HepG2 (cell line): ENCODE measurements at regions not wholly inside any gene's neighbourhood (a gene's known extent, or its start where the extent isn't known, plus 50 kb on each side); places are given as distances from the start of the nearest gene placed in this dataset.
A peak's percentile ranks its signal among the peaks of the same experiment; 100 is the strongest.

Experiments used
- ATAC-seq: fragments of 200-7000 bp; cut with Tn5 transposase; 3 replicates; pipeline ENCODE4 v1.9.1; 2020; ENCODE audit warnings: mild to moderate bottlenecking, moderate library complexity
- BruUV-seq: library from RNA; stranded (reverse); fragments of 400-500 nt; replicated peaks from 2 replicates; lab custom pipeline; 2021; lab: Mats Ljungman, UMichigan
- CTCF ChIA-PET: fragments of 300-600 bp; formaldehyde crosslinking; extraction: SDS; loops from one replicate; lab custom pipeline; 2021; ENCODE audit warnings: low total read pairs, inconsistent platforms, low intra/inter-chr PET ratio; lab: Yijun Ruan, JAX
- POLR2A ChIA-PET: fragments of 350-600 bp; sonication (Branson Sonifier 250); formaldehyde crosslinking; loops from one replicate; lab custom pipeline; 2020; ENCODE audit warnings: antibody characterized with exemption, inconsistent platforms; lab: Yijun Ruan, JAX
- DNase-seq: peaks from one replicate; pipeline ENCODE4 v3.0.0-alpha.2; 2015; ENCODE audit warnings: low spot score
- FAIRE-seq: peaks from 3 replicates; lab custom pipeline; 2011; peaks lifted over from hg19 to GRCh38; lab: Jason Lieb, UNC
- H2AFZ ChIP-seq: one replicate; pipeline ENCODE4 v1.6.1; 2011; ENCODE audit warnings: low read length, inconsistent platforms
- H3K27ac ChIP-seq: fragments of 300-600 bp; 3 replicates; pipeline ENCODE4 v1.8.0; 2011; ENCODE audit warnings: mixed run types, mild to moderate bottlenecking, mixed read lengths, low read length, inconsistent platforms; ENCODE audit not compliant: insufficient read depth; ENCODE audit errors: extremely low read length
- H3K27me3 ChIP-seq, 2 experiments: fragments of 200-600 bp in 1 of 2; 2 replicates in 1 of 2; 3 replicates in 1 of 2; pipeline versions ENCODE4 v1.6.0 to v1.8.0; 2011; ENCODE audit warnings: low read length in 2 of 2, mild to moderate bottlenecking in 2 of 2, moderate library complexity in 2 of 2, inconsistent platforms in 1 of 2; ENCODE audit not compliant: insufficient read depth in 2 of 2, control insufficient read depth in 1 of 2
- H3K36me3 ChIP-seq, 2 experiments: fragments of 200-600 bp in 1 of 2; replicated peaks in 1 of 2; 2 replicates in 1 of 2; 3 replicates in 1 of 2; pipeline versions ENCODE4 v1.5.1 to v1.8.0; 2011; ENCODE audit warnings: low read length in 2 of 2, inconsistent platforms in 1 of 2; ENCODE audit not compliant: insufficient read depth in 2 of 2, control insufficient read depth in 1 of 2
- H3K4me1 ChIP-seq: 2 replicates; pipeline ENCODE4 v1.5.1; 2012; ENCODE audit warnings: low read length, inconsistent platforms; ENCODE audit not compliant: insufficient read depth
- H3K4me2 ChIP-seq: 2 replicates; pipeline ENCODE4 v1.6.0; 2011; ENCODE audit warnings: low read depth, low read length, inconsistent platforms
- H3K4me3 ChIP-seq, 3 experiments: fragments of 200-600 bp in 1 of 3; sonication (generic), shearing (Covaris generic) in 1 of 3; replicated peaks in 1 of 3; 2 replicates each; pipeline ENCODE4 v1.5.1; 2011 to 2016; ENCODE audit warnings: low read length in 3 of 3, inconsistent platforms in 2 of 3, low read depth in 2 of 3, mild to moderate bottlenecking in 2 of 3, control low read depth in 1 of 3, mixed read lengths in 1 of 3; ENCODE audit not compliant: insufficient read depth in 1 of 3
- H3K79me2 ChIP-seq: one replicate; pipeline ENCODE4 v1.6.1; 2011; ENCODE audit warnings: low read length, inconsistent platforms; ENCODE audit not compliant: insufficient read depth
- H3K9ac ChIP-seq: 2 replicates; pipeline ENCODE4 v1.6.0; 2011; ENCODE audit warnings: mild to moderate bottlenecking, low read depth, low read length, inconsistent platforms; ENCODE audit not compliant: insufficient read depth
- H3K9me3 ChIP-seq: 2 replicates; pipeline ENCODE4 v1.5.1; 2012; ENCODE audit warnings: mild to moderate bottlenecking, low read length
- H4K20me1 ChIP-seq: 2 replicates; pipeline ENCODE4 v1.6.0; 2011; ENCODE audit warnings: inconsistent platforms, mild to moderate bottlenecking, low read length, moderate library complexity; ENCODE audit not compliant: insufficient read depth
- CENPT ChIP-seq: sonication (generic); formaldehyde crosslinking; IDR thresholded peaks from 2 replicates; pipeline ENCODE4 v1.8.0; 2022; ENCODE audit warnings: low read depth, mild to moderate bottlenecking, moderate library complexity, missing genetic modification reagents
- CREB1 ChIP-seq, 2 experiments: fragments of 450-650 bp in 1 of 2; IDR thresholded peaks; 2 replicates each; pipeline ENCODE4 v1.6.1; 2016 to 2017; ENCODE audit warnings: control low read depth in 1 of 2, mild to moderate bottlenecking in 1 of 2, missing compliant biosample characterization in 1 of 2, missing genetic modification characterization in 1 of 2
- HDAC6 ChIP-seq: fragments of 200-600 bp; sonication (generic); IDR thresholded peaks from 2 replicates; pipeline ENCODE4 v1.7.0; 2017; ENCODE audit warnings: mild to moderate bottlenecking, antibody characterized with exemption, low read length, low read depth
- SRSF9 ChIP-seq: fragments of 200-400 bp; formaldehyde crosslinking; IDR thresholded peaks from 2 replicates; pipeline ENCODE4 v1.6.1; 2018; ENCODE audit warnings: borderline replicate concordance, mild to moderate bottlenecking, low read depth, low read length; ENCODE audit not compliant: insufficient read depth, poor library complexity, severe bottlenecking
- ZNF180 ChIP-seq: sonication (generic); formaldehyde crosslinking; IDR thresholded peaks from 2 replicates; pipeline ENCODE4 v1.4.0; 2020; ENCODE audit warnings: low read depth, missing genetic modification reagents, borderline replicate concordance
- ZNF329 ChIP-seq: sonication (generic); formaldehyde crosslinking; IDR thresholded peaks from 2 replicates; pipeline ENCODE4 v1.9.0; 2021; ENCODE audit warnings: low read depth, mild to moderate bottlenecking, missing genetic modification reagents
- ZNF367 ChIP-seq: sonication (generic); formaldehyde crosslinking; IDR thresholded peaks from 2 replicates; pipeline ENCODE4 v1.4.0; 2020; ENCODE audit warnings: missing genetic modification reagents, borderline replicate concordance
- ZNF543 ChIP-seq: sonication (generic); formaldehyde crosslinking; IDR thresholded peaks from 2 replicates; pipeline ENCODE4 v1.4.0; 2020; ENCODE audit warnings: mild to moderate bottlenecking, missing genetic modification reagents
- ZNF580 ChIP-seq: IDR thresholded peaks from 2 replicates; pipeline ENCODE4 v1.6.1; 2016; ENCODE audit warnings: low read depth, borderline replicate concordance
- ZSCAN22 ChIP-seq: sonication (generic); formaldehyde crosslinking; IDR thresholded peaks from 2 replicates; pipeline ENCODE4 v1.4.0; 2020; ENCODE audit warnings: mild to moderate bottlenecking, missing genetic modification reagents
- ZZZ3 ChIP-seq: sonication (generic); formaldehyde crosslinking; IDR thresholded peaks from 2 replicates; pipeline ENCODE4 v1.4.0; 2020; ENCODE audit warnings: missing genetic modification reagents, mild to moderate bottlenecking, borderline replicate concordance
- WGBS: methylation state at CpG from one replicate; pipeline ENCODE4 v1.1.6; 2017; ENCODE audit warnings: low lambda C conversion rate; 5-methylcytosine and 5-hydroxymethylcytosine counted together
- in situ Hi-C: cut with HindIII; loops from 2 replicates; pipeline ENCODE4 v1.10.0; 2017; ENCODE audit warnings: low pct_unique_long_range_greater_than_20kb; ENCODE audit not compliant: extremely low pct_ligation_motif_present
- intact Hi-C: fragments of 100-400 bp; cut with micrococcal nuclease; formaldehyde crosslinking; loops from one replicate; pipeline ENCODE4 v1.10.0; 2022; ENCODE audit not compliant: unreplicated experiment
- TF ChIP-seq, protein P1 (sequence below): sonication (generic); formaldehyde crosslinking; IDR thresholded peaks from 2 replicates; pipeline ENCODE4 v1.8.0; 2022; ENCODE audit warnings: missing genetic modification reagents, mild to moderate bottlenecking, inconsistent platforms, borderline replicate concordance

GRCh38 chr20:59434960-59435359 is 134.5 kb downstream of the EDN3 start:
- no peak for ATAC-seq
- CTCF ChIA-PET, result no interaction called here
- BruUV-seq, result no TSS peak

DNA sequence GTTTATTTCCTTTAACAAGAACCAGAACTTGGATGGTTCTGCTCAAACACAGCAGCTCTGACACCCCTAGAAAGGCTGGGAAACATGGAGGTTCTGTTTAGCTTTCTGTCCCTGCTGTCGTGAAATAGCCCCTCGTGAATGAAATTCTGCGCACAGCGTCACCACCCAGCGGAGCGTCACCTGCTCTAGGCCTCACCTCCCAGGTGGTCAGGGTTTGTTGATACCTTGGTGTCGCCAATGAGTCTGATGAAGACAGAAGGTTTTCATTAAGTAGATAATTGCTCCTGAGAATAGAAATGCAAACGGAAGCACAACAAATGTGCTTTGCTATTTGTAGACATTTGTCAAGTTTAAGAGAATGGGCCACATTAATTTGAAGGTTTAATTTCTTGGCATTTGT is 135.1 kb downstream of the EDN3 start:
- Histone ChIP-seq H2AFZ (no peak overlapping the region), H3K27me3 (peaks cover 4 to 53% of the 10 kb centered on the region in 2 experiments; a peak in 4 of 5 replicates), H3K4me1 (no peaks in the 10 kb centered on the region), H4K20me1 (no peaks in the 10 kb centered on the region), H3K4me3 (no peak overlapping the region), H3K79me2 (no peaks in the 10 kb centered on the region), H3K9me3 (no peaks in the 10 kb centered on the region), H3K27ac (no peak overlapping the region), H3K4me2 (no peak overlapping the region), H3K36me3 (no peaks in the 10 kb centered on the region), H3K9ac (no peak overlapping the region)
- ATAC-seq (no peak), FAIRE-seq (no peak), DNase-seq (no peak)
- ChIA-PET POLR2A (no interaction called here), CTCF (no interaction called here)
- TF ChIP-seq HDAC6 (no peak), CREB1 (IDR thresholded peaks at IDR 0.05) (peak; percentile 25; the same call in 1 of the 2 replicates), CREB1 (CRISPR knock-in tag; IDR thresholded peaks at IDR 0.05) (no peak)
- in situ Hi-C loops, result no loop called here
- WGBS, result 36% methylated on average over 8 of the region's 8 CpGs
- intact Hi-C loops, result no loop called here
- BruUV-seq, result no TSS peak

More at GRCh38 chr20:59434960-59435359, 134.5 kb downstream of the EDN3 start:
- FAIRE-seq (no peak), DNase-seq (no peak)
- 12% methylated on average over 2 of the region's 2 CpGs for WGBS
- Histone ChIP-seq H3K9ac (no peak overlapping the region), H3K79me2 (no peaks in the 10 kb centered on the region), H3K4me3 (no peak overlapping the region), H3K27me3 (peaks cover 4 to 52% of the 10 kb centered on the region in 2 experiments; a peak in 4 of 5 replicates), H4K20me1 (no peaks in the 10 kb centered on the region), H3K27ac (no peak overlapping the region), H3K4me1 (no peaks in the 10 kb centered on the region), H2AFZ (no peak overlapping the region), H3K4me2 (no peak overlapping the region), H3K36me3 (no peaks in the 10 kb centered on the region), H3K9me3 (no peaks in the 10 kb centered on the region)
- POLR2A ChIA-PET, result no interaction called here
- intact Hi-C loops (no loop called here), in situ Hi-C loops (no loop called here)
- TF ChIP-seq ZNF543 (CRISPR knock-in tag) (no peak), CENPT (CRISPR knock-in tag) (no peak), ZNF180 (CRISPR knock-in tag) (no peak), ZNF580 (CRISPR knock-in tag) (no peak), ZZZ3 (no peak), ZNF329 (no peak), SRSF9 (no peak), ZSCAN22 (CRISPR knock-in tag) (no peak), ZNF367 (CRISPR knock-in tag) (no peak)
- TF ChIP-seq, protein P1, sequence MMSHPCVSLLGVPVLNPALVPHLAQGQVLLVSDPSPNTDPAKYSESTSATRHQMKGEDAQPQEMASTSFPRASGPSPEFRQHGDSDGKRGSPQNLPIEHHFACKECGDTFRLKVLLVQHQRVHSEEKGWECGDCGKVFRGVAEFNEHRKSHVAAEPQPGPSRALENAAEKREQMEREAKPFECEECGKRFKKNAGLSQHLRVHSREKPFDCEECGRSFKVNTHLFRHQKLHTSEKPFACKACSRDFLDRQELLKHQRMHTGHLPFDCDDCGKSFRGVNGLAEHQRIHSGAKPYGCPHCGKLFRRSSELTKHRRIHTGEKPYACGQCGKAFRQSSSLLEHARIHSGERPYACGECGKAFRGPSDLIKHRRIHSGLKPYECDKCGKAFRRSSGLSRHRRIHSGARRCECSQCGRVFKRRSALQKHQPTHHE (CRISPR knock-in tag), result no peak
